CD14-positive monocyte (primary cell): ENCODE measurements at regions not wholly inside any gene's neighbourhood (a gene's known extent, or its start where the extent isn't known, plus 50 kb on each side); places are given as distances from the start of the nearest gene placed in this dataset.

ENCODE experiments used
- DNase-seq, 3 donors: peaks; one replicate each; pipeline ENCODE4 v3.0.0-alpha.2; 2011 to 2022
- H2AFZ ChIP-seq: 2 replicates; pipeline ENCODE4 v1.6.0; 2012; ENCODE audit warnings: mild to moderate bottlenecking, low read depth, low read length, inconsistent platforms; ENCODE audit not compliant: insufficient read depth, poor library complexity, severe bottlenecking
- H3K27ac ChIP-seq, 2 donors: 1 replicate in 1 of 2; 2 replicates in 1 of 2; pipeline ENCODE4 v1.5.1; 2012 to 2013; ENCODE audit warnings: low read length in 2 of 2, control low read depth in 1 of 2, inconsistent platforms in 1 of 2, low read depth in 1 of 2, mild to moderate bottlenecking in 1 of 2
- H3K27me3 ChIP-seq, 2 donors: one replicate each; pipeline versions ENCODE4 v1.6.0 to v1.6.1; 2011 to 2013; ENCODE audit warnings: low read length in 2 of 2; ENCODE audit not compliant: control insufficient read depth in 2 of 2, insufficient read depth in 2 of 2
- H3K36me3 ChIP-seq, 2 donors: replicated peaks in 1 of 2; 1 replicate in 1 of 2; 2 replicates in 1 of 2; pipeline versions ENCODE4 v1.5.1 to v1.6.1; 2012 to 2013; ENCODE audit warnings: low read length in 2 of 2, control low read depth in 1 of 2, inconsistent platforms in 1 of 2, mild to moderate bottlenecking in 1 of 2; ENCODE audit not compliant: insufficient read depth in 2 of 2, control insufficient read depth in 1 of 2
- H3K4me1 ChIP-seq, 2 donors: 1 replicate in 1 of 2; 2 replicates in 1 of 2; pipeline versions ENCODE4 v1.5.1 to v1.6.1; 2012 to 2013; ENCODE audit warnings: low read length in 2 of 2, control low read depth in 1 of 2, inconsistent platforms in 1 of 2, mild to moderate bottlenecking in 1 of 2, moderate library complexity in 1 of 2; ENCODE audit not compliant: insufficient read depth in 2 of 2, control insufficient read depth in 1 of 2
- H3K4me2 ChIP-seq: replicated peaks from 2 replicates; pipeline ENCODE3; 2012; ENCODE audit warnings: low read length, moderate library complexity, mild to moderate bottlenecking; ENCODE audit not compliant: poor library complexity, severe bottlenecking; ENCODE audit errors: extremely low read depth
- H3K4me3 ChIP-seq, 3 experiments: fragments of 200-600 bp in 1 of 3; sonication (generic) in 1 of 3; replicated peaks in 1 of 3; 1 replicate in 2 of 3; 2 replicates in 1 of 3; pipeline ENCODE4 v1.5.1; 2011 to 2013; ENCODE audit warnings: low read length in 3 of 3, mild to moderate bottlenecking in 3 of 3, control low read depth in 2 of 3, low read depth in 2 of 3, inconsistent platforms in 1 of 3, moderate library complexity in 1 of 3
- H3K79me2 ChIP-seq: 2 replicates; pipeline ENCODE4 v1.6.0; 2012; ENCODE audit warnings: mild to moderate bottlenecking, control low read depth, inconsistent platforms, low read length, moderate library complexity; ENCODE audit not compliant: insufficient read depth
- H3K9ac ChIP-seq: 2 replicates; pipeline ENCODE4 v1.6.0; 2017; ENCODE audit warnings: low read length, mild to moderate bottlenecking; ENCODE audit not compliant: insufficient read depth, poor library complexity, severe bottlenecking
- H3K9me3 ChIP-seq, 2 donors: replicated peaks in 1 of 2; 1 replicate in 1 of 2; 2 replicates in 1 of 2; pipeline versions ENCODE4 v1.5.1 to v1.6.1; 2012 to 2013; ENCODE audit warnings: low read length in 2 of 2, control low read depth in 1 of 2; ENCODE audit not compliant: control insufficient read depth in 1 of 2, insufficient read depth in 1 of 2
- H4K20me1 ChIP-seq: 2 replicates; pipeline ENCODE4 v1.6.0; 2012; ENCODE audit warnings: mild to moderate bottlenecking, low read length, control low read depth, moderate library complexity; ENCODE audit not compliant: insufficient read depth
- H3K27ac Mint-ChIP-seq, 7 donors: one replicate each; pipeline ENCODE4 v1.8.0; 2020; ENCODE audit warnings: mild to moderate bottlenecking in 7 of 7, mixed read lengths in 7 of 7, moderate library complexity in 6 of 7, inconsistent platforms in 2 of 7
- H3K27me3 Mint-ChIP-seq, 3 donors: one replicate each; pipeline ENCODE4 v1.8.0; 2021 to 2022; ENCODE audit warnings: low read depth in 3 of 3, mild to moderate bottlenecking in 3 of 3, mixed read lengths in 3 of 3, moderate library complexity in 3 of 3, inconsistent platforms in 1 of 3
- H3K36me3 Mint-ChIP-seq, 2 donors: one replicate each; pipeline ENCODE4 v1.8.0; 2020; ENCODE audit warnings: mixed read lengths in 2 of 2, inconsistent platforms in 1 of 2, mild to moderate bottlenecking in 1 of 2
- H3K4me1 Mint-ChIP-seq: one replicate; pipeline ENCODE4 v1.8.0; 2020; ENCODE audit warnings: mild to moderate bottlenecking, mixed read lengths
- H3K4me3 Mint-ChIP-seq, 2 donors: one replicate each; pipeline ENCODE4 v1.8.0; 2020; ENCODE audit warnings: mild to moderate bottlenecking in 2 of 2, mixed read lengths in 2 of 2, moderate library complexity in 1 of 2
- H3K9me3 Mint-ChIP-seq, 7 donors: one replicate each; pipeline ENCODE4 v1.8.0; 2020 to 2022; ENCODE audit warnings: mixed read lengths in 7 of 7, mild to moderate bottlenecking in 6 of 7, moderate library complexity in 6 of 7, inconsistent platforms in 2 of 7
- CTCF ChIP-seq: fragments of 200-600 bp; IDR thresholded peaks from one replicate; pipeline ENCODE4 v1.8.0; 2022; ENCODE audit warnings: antibody characterized with exemption, mild to moderate bottlenecking
- WGBS: methylation state at CpG from one replicate; pipeline ENCODE4 v1.1.5; 2013; ENCODE audit warnings: missing lambda C conversion rate; ENCODE audit not compliant: insufficient coverage; 5-methylcytosine and 5-hydroxymethylcytosine counted together
- intact Hi-C, 2 donors: fragments of 100-400 bp; cut with micrococcal nuclease; formaldehyde crosslinking; loops; one replicate each; pipeline versions ENCODE4 v1.15.0 to v1.15.1; 2023

DNA sequence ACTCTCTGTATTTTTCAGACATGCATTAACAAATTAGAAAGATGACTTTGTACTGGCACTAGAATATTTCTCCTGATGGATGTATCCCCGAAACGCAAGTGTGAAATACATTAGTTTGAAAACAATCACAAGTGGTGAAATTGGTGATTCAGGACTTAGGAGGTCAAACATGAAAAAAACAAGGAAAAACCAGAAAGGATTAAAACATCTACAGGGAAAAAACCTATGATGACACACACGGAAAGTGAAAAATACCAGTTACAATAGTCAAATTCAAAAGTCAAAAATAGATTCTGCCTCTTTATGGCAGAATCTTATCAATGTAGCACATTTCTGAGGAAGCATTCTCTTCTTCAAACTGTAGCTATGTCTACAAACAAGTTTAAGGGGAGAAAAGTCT lies 129.0 kb upstream of the SGK1 start:
- intact Hi-C loops: loop anchor here (5.0 to 10.0 kb wide), 2 partner anchors 35 to 188 kb away; no protein-coding TSS in a partner anchor
- peaks cover 0 to 6% of the 10 kb centered on the region in 2 donors for H3K36me3 Mint-ChIP-seq
- H4K20me1 ChIP-seq: no peaks in the 10 kb centered on the region
- H3K9me3 Mint-ChIP-seq: peaks cover 0 to 3% (median 0%) of the 10 kb centered on the region in 7 donors
- WGBS: no CpG with 5 or more reads among the region's 3 CpGs
- no peaks in the 10 kb centered on the region for H3K36me3 ChIP-seq
- H3K4me3 Mint-ChIP-seq: no peak overlapping the region
- H3K9ac ChIP-seq: no peak overlapping the region
- H3K27me3 ChIP-seq: no peaks in the 10 kb centered on the region
- peaks cover 14 to 18% of the 10 kb centered on the region in 2 donors for H3K4me1 ChIP-seq
- H3K4me3 ChIP-seq: no peak overlapping the region
- DNase-seq: peak in 1 of 3 donors; percentile 20
- no peaks in the 10 kb centered on the region for H3K79me2 ChIP-seq
- H3K27ac Mint-ChIP-seq: peak overlapping the region in 4 of 7 donors; percentile 1 to 93 (median 60)
- peak overlapping the region in 1 of 2 donors; percentile 68 for H3K27ac ChIP-seq
- no peak for TF ChIP-seq CTCF
- H3K9me3 ChIP-seq: no peaks in the 10 kb centered on the region
- H3K27me3 Mint-ChIP-seq: peaks cover 0 to 1% (median 0%) of the 10 kb centered on the region in 3 donors
- peaks cover 22% of the 10 kb centered on the region for H3K4me1 Mint-ChIP-seq
- H2AFZ ChIP-seq: no peak overlapping the region
- no peak overlapping the region for H3K4me2 ChIP-seq

DNA sequence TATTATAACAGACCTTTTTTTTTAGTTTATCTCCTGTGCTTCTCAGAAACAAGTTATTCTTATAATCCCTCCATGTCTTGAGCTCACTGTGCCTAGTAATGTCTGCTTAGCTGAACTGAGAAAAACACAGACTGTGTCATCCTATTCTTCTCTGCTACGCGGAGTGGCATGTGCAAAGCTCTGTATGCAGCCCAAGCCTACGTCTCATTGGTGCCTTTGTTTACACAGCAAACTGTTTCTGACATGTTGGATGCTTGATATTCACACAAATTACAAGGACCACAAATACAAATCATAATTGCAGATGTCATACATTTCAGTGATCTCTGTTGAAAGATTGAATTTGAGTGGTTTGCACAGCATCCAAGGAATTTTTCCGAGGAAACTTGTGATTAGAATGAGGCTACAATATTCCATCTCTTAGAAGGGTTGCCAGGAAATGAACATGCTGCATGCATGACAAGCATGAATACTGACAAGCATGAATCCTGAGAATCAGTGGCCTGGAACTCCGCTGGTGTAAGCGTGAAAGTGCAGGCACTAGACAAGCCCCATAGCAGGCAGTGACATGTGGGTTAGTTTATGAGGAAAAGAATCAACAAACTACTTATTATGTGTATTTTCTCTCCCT lies 128.4 kb upstream of the SGK1 start:
- Mint-ChIP-seq H3K4me3 (no peak overlapping the region), H3K27ac (peak overlapping the region in 5 of 7 donors; percentile 1 to 77 (median 67)), H3K9me3 (peaks cover 0 to 3% (median 0%) of the 10 kb centered on the region in 7 donors), H3K4me1 (peaks cover 22% of the 10 kb centered on the region), H3K36me3 (peaks cover 0 to 6% of the 10 kb centered on the region in 2 donors), H3K27me3 (peaks cover 0 to 1% (median 0%) of the 10 kb centered on the region in 3 donors)
- Histone ChIP-seq H3K27ac (no peak overlapping the region), H3K9me3 (no peaks in the 10 kb centered on the region), H3K27me3 (no peaks in the 10 kb centered on the region), H3K79me2 (no peaks in the 10 kb centered on the region), H3K4me3 (no peak overlapping the region), H3K4me2 (no peak overlapping the region), H3K9ac (no peak overlapping the region), H2AFZ (no peak overlapping the region), H3K4me1 (peaks cover 14 to 18% of the 10 kb centered on the region in 2 donors), H3K36me3 (no peaks in the 10 kb centered on the region), H4K20me1 (no peaks in the 10 kb centered on the region)
- WGBS: 91% methylated on average over 2 of the region's 6 CpGs
- no peak for DNase-seq
- intact Hi-C loops: loop anchor here (5.0 to 10.0 kb wide), 2 partner anchors 34 to 188 kb away; no protein-coding TSS in a partner anchor
- no peak for TF ChIP-seq CTCF
